ENCODE measurements at regions not wholly inside any gene's neighbourhood (a gene's known extent, or its start where the extent isn't known, plus 50 kb on each side); places are given as distances from the start of the nearest gene placed in this dataset.

DNA sequence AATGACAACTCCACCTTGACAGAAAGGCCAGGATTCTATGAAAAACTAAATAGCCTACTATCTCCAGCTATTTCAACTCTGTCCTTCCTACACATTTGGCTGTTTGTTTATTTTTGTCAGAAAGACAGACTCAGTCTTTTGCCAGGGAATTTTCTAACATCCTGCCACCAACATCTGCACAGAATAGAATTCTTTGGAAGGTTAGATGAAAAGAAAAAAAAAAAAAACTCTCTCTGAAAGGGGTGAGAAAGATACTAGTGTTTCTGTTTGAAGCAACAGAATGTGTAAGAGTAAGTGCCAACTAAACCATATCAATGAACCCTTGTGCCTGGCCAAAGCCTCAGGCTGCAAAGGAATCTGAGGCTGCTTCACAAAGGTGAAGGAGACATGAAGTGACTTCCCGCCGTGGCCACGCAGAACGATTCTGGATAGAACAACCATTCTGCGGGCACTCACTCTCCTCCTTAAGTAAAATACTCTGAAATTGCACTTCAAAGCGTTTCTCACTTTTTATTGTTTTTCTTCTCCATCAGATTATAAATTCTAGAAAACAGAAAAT is 498.2 kb downstream of the IRS2 start:
- Histone ChIP-seq H3K27ac (ENCODE audit: low read depth, low read length, poor library complexity, severe bottlenecking) (no peak overlapping the region), H3K9ac (ENCODE audit: low read length) (no peak overlapping the region), H3K9me3 (ENCODE audit: low read length) (no peaks in the 10 kb centered on the region; the same call in 1 of the 2 replicates), H3K4me3 (ENCODE audit: low read depth, low read length, poor library complexity, severe bottlenecking) (no peak overlapping the region), H3K36me3 (ENCODE audit: insufficient read depth, low read length) (no peaks in the 10 kb centered on the region), H2AFZ (ENCODE audit: low read length) (no peak overlapping the region), H3K9me2 (ENCODE audit: low read depth, low read length) (no peaks in the 10 kb centered on the region), H3K4me1 (ENCODE audit: insufficient read depth, low read length, severe bottlenecking) (no peaks in the 10 kb centered on the region), H3K27me3 (ENCODE audit: insufficient read depth, low read length) (no peaks in the 10 kb centered on the region), H3F3A (ENCODE audit: insufficient read depth, low read length) (no peaks in the 10 kb centered on the region), H3K79me2 (ENCODE audit: insufficient read depth, low read length) (no peaks in the 10 kb centered on the region), H3K4me2 (ENCODE audit: low read length) (no peak overlapping the region), H4K20me1 (ENCODE audit: insufficient read depth, low read length) (no peaks in the 10 kb centered on the region)
- TF ChIP-seq EZH2 (IDR thresholded peaks at IDR 0.05; ENCODE audit: borderline replicate concordance, low read length) = no peak
- TF ChIP-seq, protein P1, sequence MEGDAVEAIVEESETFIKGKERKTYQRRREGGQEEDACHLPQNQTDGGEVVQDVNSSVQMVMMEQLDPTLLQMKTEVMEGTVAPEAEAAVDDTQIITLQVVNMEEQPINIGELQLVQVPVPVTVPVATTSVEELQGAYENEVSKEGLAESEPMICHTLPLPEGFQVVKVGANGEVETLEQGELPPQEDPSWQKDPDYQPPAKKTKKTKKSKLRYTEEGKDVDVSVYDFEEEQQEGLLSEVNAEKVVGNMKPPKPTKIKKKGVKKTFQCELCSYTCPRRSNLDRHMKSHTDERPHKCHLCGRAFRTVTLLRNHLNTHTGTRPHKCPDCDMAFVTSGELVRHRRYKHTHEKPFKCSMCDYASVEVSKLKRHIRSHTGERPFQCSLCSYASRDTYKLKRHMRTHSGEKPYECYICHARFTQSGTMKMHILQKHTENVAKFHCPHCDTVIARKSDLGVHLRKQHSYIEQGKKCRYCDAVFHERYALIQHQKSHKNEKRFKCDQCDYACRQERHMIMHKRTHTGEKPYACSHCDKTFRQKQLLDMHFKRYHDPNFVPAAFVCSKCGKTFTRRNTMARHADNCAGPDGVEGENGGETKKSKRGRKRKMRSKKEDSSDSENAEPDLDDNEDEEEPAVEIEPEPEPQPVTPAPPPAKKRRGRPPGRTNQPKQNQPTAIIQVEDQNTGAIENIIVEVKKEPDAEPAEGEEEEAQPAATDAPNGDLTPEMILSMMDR (IDR thresholded peaks at IDR 0.05; ENCODE audit: low read length) = no peak

GRCh38 chr13:109287553-109287952 is 498.8 kb downstream of the IRS2 start:
- Histone ChIP-seq H3K4me2 (ENCODE audit: low read length) (no peak overlapping the region), H3K27ac (ENCODE audit: low read depth, low read length, poor library complexity, severe bottlenecking) (no peak overlapping the region), H3K4me3 (ENCODE audit: low read depth, low read length, poor library complexity, severe bottlenecking) (no peak overlapping the region), H4K20me1 (ENCODE audit: insufficient read depth, low read length) (no peaks in the 10 kb centered on the region), H3K27me3 (ENCODE audit: insufficient read depth, low read length) (no peaks in the 10 kb centered on the region), H2AFZ (ENCODE audit: low read length) (no peak overlapping the region), H3F3A (ENCODE audit: insufficient read depth, low read length) (no peaks in the 10 kb centered on the region), H3K79me2 (ENCODE audit: insufficient read depth, low read length) (no peaks in the 10 kb centered on the region), H3K4me1 (ENCODE audit: insufficient read depth, low read length, severe bottlenecking) (no peaks in the 10 kb centered on the region), H3K9ac (ENCODE audit: low read length) (no peak overlapping the region), H3K9me2 (ENCODE audit: low read depth, low read length) (no peaks in the 10 kb centered on the region), H3K36me3 (ENCODE audit: insufficient read depth, low read length) (no peaks in the 10 kb centered on the region), H3K9me3 (ENCODE audit: low read length) (no peaks in the 10 kb centered on the region)
- TF ChIP-seq EZH2 (IDR thresholded peaks at IDR 0.05; ENCODE audit: borderline replicate concordance, low read length) = no peak
- TF ChIP-seq, protein P1 (IDR thresholded peaks at IDR 0.05; ENCODE audit: low read length) = no peak

GRCh38 chr13:109285586-109285985 is 500.8 kb downstream of the IRS2 start:
- H3K27ac ChIP-seq (ENCODE audit: low read depth, low read length, poor library complexity, severe bottlenecking) = no peak overlapping the region
- no peak for TF ChIP-seq EZH2 (IDR thresholded peaks at IDR 0.05; ENCODE audit: borderline replicate concordance, low read length)
- TF ChIP-seq, protein P1 (IDR thresholded peaks at IDR 0.05; ENCODE audit: low read length) = no peak
- no peak overlapping the region for H3K4me2 ChIP-seq (ENCODE audit: low read length)

More at GRCh38 chr13:109285586-109285985, 500.8 kb downstream of the IRS2 start:
- Histone ChIP-seq H3K9me2 (ENCODE audit: low read depth, low read length) (no peaks in the 10 kb centered on the region), H3K27me3 (ENCODE audit: insufficient read depth, low read length) (no peaks in the 10 kb centered on the region), H3K9me3 (ENCODE audit: low read length) (no peaks in the 10 kb centered on the region), H3K4me1 (ENCODE audit: insufficient read depth, low read length, severe bottlenecking) (no peaks in the 10 kb centered on the region), H3K9ac (ENCODE audit: low read length) (no peak overlapping the region), H2AFZ (ENCODE audit: low read length) (no peak overlapping the region), H3K4me3 (ENCODE audit: low read depth, low read length, poor library complexity, severe bottlenecking) (no peak overlapping the region), H3K36me3 (ENCODE audit: insufficient read depth, low read length) (no peaks in the 10 kb centered on the region), H3F3A (ENCODE audit: insufficient read depth, low read length) (no peaks in the 10 kb centered on the region), H4K20me1 (ENCODE audit: insufficient read depth, low read length) (no peaks in the 10 kb centered on the region), H3K79me2 (ENCODE audit: insufficient read depth, low read length) (no peaks in the 10 kb centered on the region)
